ENCODE measurements at regions not wholly inside any gene's neighbourhood (a gene's known extent, or its start where the extent isn't known, plus 50 kb on each side); places are given as distances from the start of the nearest gene placed in this dataset.
"Not testable (repeated sequence)": the region's sequence is repeated elsewhere in the genome, so short reads cannot be mapped to it uniquely, and the experiment has no call there.

- Histone ChIP-seq H3K36me3 (ENCODE audit: control insufficient read depth, insufficient read depth, low read length) (no peaks in the 10 kb centered on the region), H3K27ac (ENCODE audit: low read depth, low read length, severe bottlenecking) (no peak overlapping the region), H3K4me3 (ENCODE audit: extremely low read depth, insufficient read depth, low read length, poor library complexity, severe bottlenecking) (no peak overlapping the region), H3K9me3 (ENCODE audit: control insufficient read depth, low read length) (no peaks in the 10 kb centered on the region), H3K4me1 (ENCODE audit: control insufficient read depth, insufficient read depth, low read length, poor library complexity, severe bottlenecking) (no peaks in the 10 kb centered on the region)
- 91 to 96% methylated on average over 6 to 8 of the region's 9 CpGs for WGBS, 2 experiments (ENCODE audit: insufficient coverage in 2 of 2)
These were observed 2222.3 kb upstream of the AGA start for GRCh38 chr4:179664430-179665027.

GRCh38 chr4:179666226-179666625 is 2224.0 kb upstream of the AGA start:
- Histone ChIP-seq H3K9me3 (ENCODE audit: control insufficient read depth, low read length) (no peaks in the 10 kb centered on the region), H3K27ac (ENCODE audit: low read depth, low read length, severe bottlenecking) (no peak overlapping the region), H3K4me3 (ENCODE audit: extremely low read depth, insufficient read depth, low read length, poor library complexity, severe bottlenecking) (no peak overlapping the region), H3K36me3 (ENCODE audit: control insufficient read depth, insufficient read depth, low read length) (no peaks in the 10 kb centered on the region), H3K4me1 (ENCODE audit: control insufficient read depth, insufficient read depth, low read length, poor library complexity, severe bottlenecking) (no peaks in the 10 kb centered on the region)
- whole genome bisulfite sequencing, 2 experiments (ENCODE audit: insufficient coverage in 2 of 2) = 62 to 92% methylated on average over 2 to 3 of the region's 3 CpGs

- H3K4me3 ChIP-seq (ENCODE audit: extremely low read depth, insufficient read depth, low read length, poor library complexity, severe bottlenecking) = no peak overlapping the region
- no peak overlapping the region for H3K27ac ChIP-seq (ENCODE audit: low read depth, low read length, severe bottlenecking)
- no peaks in the 10 kb centered on the region for H3K36me3 ChIP-seq (ENCODE audit: control insufficient read depth, insufficient read depth, low read length)
- no CpG with 5 or more reads among the region's 2 CpGs for WGBS, 2 experiments (ENCODE audit: insufficient coverage in 2 of 2)
- H3K9me3 ChIP-seq (ENCODE audit: control insufficient read depth, low read length) = no peaks in the 10 kb centered on the region
- H3K4me1 ChIP-seq (ENCODE audit: control insufficient read depth, insufficient read depth, low read length, poor library complexity, severe bottlenecking) = no peaks in the 10 kb centered on the region
These were observed 2229.4 kb upstream of the AGA start for GRCh38 chr4:179671609-179672008.

- no peaks in the 10 kb centered on the region for H3K36me3 ChIP-seq (ENCODE audit: control insufficient read depth, insufficient read depth, low read length)
- H3K27ac ChIP-seq (ENCODE audit: low read depth, low read length, severe bottlenecking) = no peak overlapping the region
- H3K4me3 ChIP-seq (ENCODE audit: extremely low read depth, insufficient read depth, low read length, poor library complexity, severe bottlenecking) = no peak overlapping the region
- H3K9me3 ChIP-seq (ENCODE audit: control insufficient read depth, low read length) = peaks cover 3% of the 10 kb centered on the region
- 70 to 79% methylated on average over 3 to 6 of the region's 8 CpGs for WGBS, 2 experiments (ENCODE audit: insufficient coverage in 2 of 2)
- no peaks in the 10 kb centered on the region for H3K4me1 ChIP-seq (ENCODE audit: control insufficient read depth, insufficient read depth, low read length, poor library complexity, severe bottlenecking)
These were observed 2236.0 kb upstream of the AGA start for GRCh38 chr4:179678093-179678814.

GRCh38 chr4:179683661-179684060 is 2241.4 kb upstream of the AGA start:
- not testable (repeated sequence) for H3K9me3 ChIP-seq (ENCODE audit: control insufficient read depth, low read length); H3K4me3 ChIP-seq (ENCODE audit: extremely low read depth, insufficient read depth, low read length, poor library complexity, severe bottlenecking); H3K27ac ChIP-seq (ENCODE audit: low read depth, low read length, severe bottlenecking); H3K36me3 ChIP-seq (ENCODE audit: control insufficient read depth, insufficient read depth, low read length); H3K4me1 ChIP-seq (ENCODE audit: control insufficient read depth, insufficient read depth, low read length, poor library complexity, severe bottlenecking)
- WGBS, 2 experiments (ENCODE audit: insufficient coverage in 2 of 2) = 84% methylated on average over 2 of the region's 4 CpGs; no CpG with 5 or more reads in 1 of the 2 experiments

GRCh38 chr4:179692222-179692621 is 2250.0 kb upstream of the AGA start:
- no peak overlapping the region for H3K27ac ChIP-seq (ENCODE audit: low read depth, low read length, severe bottlenecking)
- 75% methylated on average over 1 of the region's 1 CpG; no CpG with 5 or more reads in 1 of the 2 experiments for WGBS, 2 experiments (ENCODE audit: insufficient coverage in 2 of 2)
- H3K9me3 ChIP-seq (ENCODE audit: control insufficient read depth, low read length) = no peaks in the 10 kb centered on the region
- no peak overlapping the region for H3K4me3 ChIP-seq (ENCODE audit: extremely low read depth, insufficient read depth, low read length, poor library complexity, severe bottlenecking)
- H3K36me3 ChIP-seq (ENCODE audit: control insufficient read depth, insufficient read depth, low read length) = no peaks in the 10 kb centered on the region
- no peaks in the 10 kb centered on the region for H3K4me1 ChIP-seq (ENCODE audit: control insufficient read depth, insufficient read depth, low read length, poor library complexity, severe bottlenecking)

- WGBS, 2 experiments (ENCODE audit: insufficient coverage in 2 of 2) = 76 to 89% methylated on average over 3 to 4 of the region's 5 CpGs
- no peak overlapping the region for H3K27ac ChIP-seq (ENCODE audit: low read depth, low read length, severe bottlenecking)
- H3K4me1 ChIP-seq (ENCODE audit: control insufficient read depth, insufficient read depth, low read length, poor library complexity, severe bottlenecking) = no peaks in the 10 kb centered on the region
These were observed 2252.9 kb upstream of the AGA start for GRCh38 chr4:179695175-179695574.

GRCh38 chr4:179698321-179698720 is 2256.1 kb upstream of the AGA start:
- H3K4me3 ChIP-seq (ENCODE audit: extremely low read depth, insufficient read depth, low read length, poor library complexity, severe bottlenecking) = no peak overlapping the region
- no peaks in the 10 kb centered on the region for H3K36me3 ChIP-seq (ENCODE audit: control insufficient read depth, insufficient read depth, low read length)
- 88 to 92% methylated on average over 3 to 4 of the region's 5 CpGs for WGBS, 2 experiments (ENCODE audit: insufficient coverage in 2 of 2)
- no peaks in the 10 kb centered on the region for H3K9me3 ChIP-seq (ENCODE audit: control insufficient read depth, low read length)
- no peaks in the 10 kb centered on the region for H3K4me1 ChIP-seq (ENCODE audit: control insufficient read depth, insufficient read depth, low read length, poor library complexity, severe bottlenecking)
- H3K27ac ChIP-seq (ENCODE audit: low read depth, low read length, severe bottlenecking) = no peak overlapping the region

More at GRCh38 chr4:179695175-179695574, 2252.9 kb upstream of the AGA start:
- no peaks in the 10 kb centered on the region for H3K36me3 ChIP-seq (ENCODE audit: control insufficient read depth, insufficient read depth, low read length)
- no peaks in the 10 kb centered on the region for H3K9me3 ChIP-seq (ENCODE audit: control insufficient read depth, low read length)
- H3K4me3 ChIP-seq (ENCODE audit: extremely low read depth, insufficient read depth, low read length, poor library complexity, severe bottlenecking) = no peak overlapping the region

GRCh38 chr4:179709961-179710624 is 2267.9 kb upstream of the AGA start:
- Histone ChIP-seq H3K4me1 (ENCODE audit: control insufficient read depth, insufficient read depth, low read length, poor library complexity, severe bottlenecking) (no peaks in the 10 kb centered on the region), H3K4me3 (ENCODE audit: extremely low read depth, insufficient read depth, low read length, poor library complexity, severe bottlenecking) (no peak overlapping the region), H3K27ac (ENCODE audit: low read depth, low read length, severe bottlenecking) (no peak overlapping the region), H3K9me3 (ENCODE audit: control insufficient read depth, low read length) (no peaks in the 10 kb centered on the region), H3K36me3 (ENCODE audit: control insufficient read depth, insufficient read depth, low read length) (no peaks in the 10 kb centered on the region)
- WGBS, 2 experiments (ENCODE audit: insufficient coverage in 2 of 2) = no CpG with 5 or more reads among the region's 4 CpGs

- Histone ChIP-seq H3K9me3 (ENCODE audit: control insufficient read depth, low read length) (no peaks in the 10 kb centered on the region), H3K4me3 (ENCODE audit: extremely low read depth, insufficient read depth, low read length, poor library complexity, severe bottlenecking) (no peak overlapping the region), H3K36me3 (ENCODE audit: control insufficient read depth, insufficient read depth, low read length) (no peaks in the 10 kb centered on the region), H3K4me1 (ENCODE audit: control insufficient read depth, insufficient read depth, low read length, poor library complexity, severe bottlenecking) (no peaks in the 10 kb centered on the region), H3K27ac (ENCODE audit: low read depth, low read length, severe bottlenecking) (no peak overlapping the region)
- 91 to 96% methylated on average over 7 of the region's 8 CpGs for WGBS, 2 experiments (ENCODE audit: insufficient coverage in 2 of 2)
These were observed 2277.7 kb upstream of the AGA start for GRCh38 chr4:179719766-179720450.

Data from mesodermal cell (in vitro differentiated cells).